KOPT-K1 (cell line): ENCODE measurements at regions not wholly inside any gene's neighbourhood (a gene's known extent, or its start where the extent isn't known, plus 50 kb on each side); places are given as distances from the start of the nearest gene placed in this dataset.

Experiments used
- H3K27ac ChIP-seq: fragments of 200-600 bp; sonication (generic); 2 replicates; pipeline ENCODE4 v1.5.1; 2016; ENCODE audit warnings: antibody characterized with exemption, mild to moderate bottlenecking, low read depth, low read length; ENCODE audit not compliant: poor library complexity, severe bottlenecking
- H3K36me3 ChIP-seq: fragments of 200-600 bp; sonication (generic); 2 replicates; pipeline ENCODE4 v1.5.1; 2017; ENCODE audit warnings: antibody characterized with exemption, mild to moderate bottlenecking, low read length, moderate library complexity; ENCODE audit not compliant: insufficient read depth
- H3K9me3 ChIP-seq: fragments of 200-600 bp; sonication (generic); 2 replicates; pipeline ENCODE4 v1.5.1; 2017; ENCODE audit warnings: antibody characterized with exemption, low read length, mild to moderate bottlenecking; ENCODE audit not compliant: insufficient read depth, poor library complexity, severe bottlenecking

DNA sequence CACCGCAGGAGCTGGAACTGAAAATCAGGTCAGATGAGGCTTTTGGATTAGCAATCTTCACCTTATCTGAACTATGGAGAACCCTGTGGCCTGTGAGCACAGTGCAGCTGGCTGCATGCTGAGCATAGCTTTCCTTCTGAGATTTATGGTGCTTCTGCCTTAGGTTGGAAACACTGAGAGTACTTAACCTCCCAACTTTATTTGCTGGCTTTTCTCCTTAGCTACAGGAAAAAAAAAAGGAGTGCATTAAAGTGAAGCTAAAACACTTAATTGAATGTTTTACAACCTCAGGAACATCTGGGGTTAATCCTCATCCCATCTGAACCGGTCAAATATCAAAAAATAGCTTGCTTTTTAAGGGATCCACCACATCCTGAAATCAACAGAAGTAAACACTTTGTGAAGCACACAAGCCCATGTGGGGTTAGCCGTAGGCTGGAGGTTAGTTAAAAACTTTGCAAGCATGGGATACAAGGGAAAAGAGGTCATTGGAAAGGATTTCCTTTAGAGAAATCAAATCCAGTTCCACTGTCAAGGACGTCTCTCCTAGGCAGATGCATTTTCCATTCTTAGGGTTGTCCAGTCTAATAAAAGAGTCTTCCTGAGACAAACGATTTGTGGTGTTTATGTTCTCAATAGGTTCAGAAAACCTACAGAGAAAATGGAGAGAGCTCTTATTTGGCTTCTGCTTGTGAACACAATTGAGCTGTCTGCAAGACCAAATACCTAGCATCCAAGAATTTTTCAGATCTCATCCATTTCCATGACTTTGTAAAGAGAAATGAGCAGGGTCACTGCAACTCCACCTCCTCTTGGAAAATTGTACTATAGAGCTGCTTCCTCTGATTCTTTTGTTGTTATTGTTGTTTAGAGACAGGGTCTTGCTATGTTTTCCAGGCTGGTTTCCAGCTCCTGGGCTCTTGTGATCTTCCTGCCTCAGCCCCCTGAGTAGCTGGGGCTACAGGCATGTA is 470.4 kb upstream of the IGFBP3 start:
- H3K36me3 ChIP-seq: no peaks in the 10 kb centered on the region

GRCh38 chr7:46390042-46390441 is 469.0 kb upstream of the IGFBP3 start:
- Histone ChIP-seq H3K36me3 (no peaks in the 10 kb centered on the region), H3K9me3 (no peaks in the 10 kb centered on the region), H3K27ac (no peak overlapping the region)

More for the DNA sequence above, 470.4 kb upstream of the IGFBP3 start:
- Histone ChIP-seq H3K9me3 (no peaks in the 10 kb centered on the region), H3K27ac (no peak overlapping the region)

DNA sequence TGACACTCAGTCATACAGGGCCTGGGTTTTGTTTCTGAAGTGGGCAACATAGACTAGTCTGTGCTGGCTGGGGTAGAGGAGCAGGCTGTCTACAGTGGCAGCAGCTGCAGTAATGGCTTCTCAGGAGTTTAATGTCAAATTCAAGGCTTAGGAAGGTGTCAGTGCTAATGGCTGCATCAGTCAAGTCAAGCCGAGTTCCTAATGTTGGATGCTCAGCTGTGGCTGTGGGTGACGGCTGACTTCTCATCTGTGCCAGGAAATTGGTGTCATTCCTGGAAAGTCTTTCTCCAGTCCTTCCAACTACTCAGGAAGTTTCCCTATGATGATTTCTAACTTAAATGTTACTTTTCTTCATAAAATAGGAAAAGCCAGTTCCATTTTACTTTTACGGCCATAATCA is 468.1 kb upstream of the IGFBP3 start:
- Histone ChIP-seq H3K36me3 (no peaks in the 10 kb centered on the region), H3K9me3 (no peaks in the 10 kb centered on the region), H3K27ac (no peak overlapping the region)

GRCh38 chr7:46387646-46388045 is 466.6 kb upstream of the IGFBP3 start:
- Histone ChIP-seq H3K36me3 (no peaks in the 10 kb centered on the region), H3K9me3 (no peaks in the 10 kb centered on the region), H3K27ac (no peak overlapping the region)

DNA sequence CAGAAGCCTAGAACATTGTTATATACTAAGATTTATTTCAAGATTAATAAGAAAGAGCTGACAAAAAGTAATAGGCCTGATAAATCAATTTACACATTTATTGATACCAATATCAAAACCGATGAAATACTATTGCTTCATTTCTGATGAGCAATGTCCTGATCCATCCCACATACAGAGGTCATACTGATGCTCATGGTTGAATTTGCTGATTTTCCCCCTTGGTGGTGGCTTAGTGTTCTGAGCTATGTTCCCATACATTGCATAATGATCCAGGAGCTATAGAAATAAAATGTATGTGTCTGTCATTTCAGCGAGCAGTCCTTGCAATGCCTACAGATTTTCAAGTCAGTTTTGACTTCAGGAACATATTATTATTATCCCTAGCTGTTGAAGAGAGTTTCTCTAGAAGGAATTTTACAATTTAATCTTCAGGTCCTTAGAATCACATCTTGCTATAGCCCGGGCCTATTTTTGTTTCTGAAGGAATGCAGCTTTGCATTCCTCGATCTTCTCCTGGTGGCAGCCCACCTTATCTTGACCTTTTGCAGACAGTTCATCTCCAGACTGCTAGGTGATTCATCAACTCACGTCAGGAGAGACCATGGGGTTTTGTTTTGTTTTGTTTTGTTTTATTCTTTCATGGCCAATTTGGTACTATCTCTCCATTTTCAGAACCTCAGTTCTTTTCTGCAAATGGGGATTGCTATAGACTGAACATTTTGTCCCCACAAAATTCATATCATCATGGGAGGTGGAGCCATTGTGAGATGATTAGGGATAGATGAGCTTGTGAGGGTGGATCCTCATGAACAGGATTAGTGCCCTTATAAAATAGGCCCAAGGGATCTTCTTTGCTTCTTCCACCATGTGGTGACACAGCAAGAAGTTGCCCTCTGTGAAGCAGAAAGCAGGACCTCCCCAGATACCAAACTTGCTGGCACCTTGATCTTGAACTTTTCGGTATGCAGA is 465.6 kb upstream of the IGFBP3 start:
- Histone ChIP-seq H3K27ac (no peak overlapping the region), H3K36me3 (no peaks in the 10 kb centered on the region), H3K9me3 (no peaks in the 10 kb centered on the region)

DNA sequence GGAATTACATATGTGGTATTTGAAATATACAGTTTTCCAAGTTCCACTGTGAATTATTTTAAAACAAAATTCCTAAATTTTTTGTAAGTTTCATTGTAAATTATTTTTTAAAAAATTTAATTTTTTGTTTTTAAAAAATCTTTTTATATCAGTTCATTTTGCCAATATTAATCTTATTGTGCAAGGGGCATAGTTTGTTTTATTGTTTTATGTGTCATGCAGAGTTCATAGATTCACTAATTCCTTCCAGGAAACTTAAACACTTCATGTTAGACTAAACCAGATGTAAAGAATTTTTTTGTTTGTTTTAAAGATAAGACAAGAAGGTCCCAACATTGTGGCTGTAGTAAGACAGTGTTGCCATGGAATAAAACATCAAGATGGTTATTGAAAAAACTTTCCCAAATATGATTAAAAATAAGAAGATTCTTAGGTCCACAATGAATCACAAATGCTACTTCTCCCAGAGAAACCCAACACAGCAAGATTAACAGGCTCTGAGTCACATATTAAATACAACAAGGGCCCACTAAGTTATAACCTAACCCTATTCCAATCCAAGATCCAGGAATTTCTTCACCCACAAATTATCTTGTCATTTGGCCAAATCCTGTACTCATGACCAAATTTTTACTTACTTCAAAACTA is 464.7 kb upstream of the IGFBP3 start:
- no peaks in the 10 kb centered on the region for H3K36me3 ChIP-seq
- H3K9me3 ChIP-seq: no peaks in the 10 kb centered on the region
- no peak overlapping the region for H3K27ac ChIP-seq

DNA sequence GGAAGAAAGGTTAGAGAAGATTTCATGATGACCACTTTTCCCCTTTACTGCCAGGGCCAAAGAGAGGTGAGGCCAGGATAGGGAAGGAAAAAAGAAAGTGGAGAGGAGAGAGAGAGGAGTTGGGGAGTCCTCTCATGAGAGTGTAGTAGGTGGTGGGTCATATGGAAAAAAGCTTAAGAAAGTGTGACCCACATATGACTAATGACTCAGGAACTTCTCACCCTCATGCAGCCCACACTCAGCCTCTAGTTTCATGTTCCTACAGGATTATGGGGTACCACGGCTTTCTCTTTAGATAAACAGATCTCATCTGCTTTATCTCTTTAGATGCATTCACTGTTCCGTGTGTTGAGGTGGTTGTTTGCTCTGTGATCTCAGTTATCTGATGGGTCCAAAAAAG is 462.5 kb upstream of the IGFBP3 start:
- Histone ChIP-seq H3K36me3 (no peaks in the 10 kb centered on the region), H3K27ac (no peak overlapping the region), H3K9me3 (no peaks in the 10 kb centered on the region)

GRCh38 chr7:46369933-46370654 is 449.0 kb upstream of the IGFBP3 start:
- Histone ChIP-seq H3K36me3 (no peaks in the 10 kb centered on the region), H3K9me3 (no peaks in the 10 kb centered on the region), H3K27ac (no peak overlapping the region)

DNA sequence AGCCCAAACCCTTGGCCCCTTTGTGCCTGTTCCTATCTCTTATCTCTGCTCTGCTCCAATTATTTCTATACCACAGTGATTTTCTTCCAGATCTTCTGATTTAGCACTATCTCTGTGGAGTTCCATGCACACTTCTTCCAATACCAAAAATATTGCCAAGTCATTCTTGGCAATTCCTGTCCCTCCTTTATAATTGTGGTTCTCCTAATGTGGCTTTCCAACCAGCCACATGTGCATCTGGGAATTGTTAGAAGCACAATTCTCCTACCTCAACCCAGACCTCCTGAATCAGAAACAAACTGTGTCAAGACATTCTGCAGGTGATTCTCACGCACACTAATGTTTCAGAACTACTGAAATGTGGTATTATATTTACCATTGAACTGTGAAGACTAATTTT is 447.8 kb upstream of the IGFBP3 start:
- H3K27ac ChIP-seq: no peak overlapping the region
- no peaks in the 10 kb centered on the region for H3K36me3 ChIP-seq
- H3K9me3 ChIP-seq: no peaks in the 10 kb centered on the region

GRCh38 chr7:46366526-46366925 is 445.5 kb upstream of the IGFBP3 start:
- Histone ChIP-seq H3K36me3 (no peaks in the 10 kb centered on the region), H3K9me3 (no peaks in the 10 kb centered on the region), H3K27ac (no peak overlapping the region)

DNA sequence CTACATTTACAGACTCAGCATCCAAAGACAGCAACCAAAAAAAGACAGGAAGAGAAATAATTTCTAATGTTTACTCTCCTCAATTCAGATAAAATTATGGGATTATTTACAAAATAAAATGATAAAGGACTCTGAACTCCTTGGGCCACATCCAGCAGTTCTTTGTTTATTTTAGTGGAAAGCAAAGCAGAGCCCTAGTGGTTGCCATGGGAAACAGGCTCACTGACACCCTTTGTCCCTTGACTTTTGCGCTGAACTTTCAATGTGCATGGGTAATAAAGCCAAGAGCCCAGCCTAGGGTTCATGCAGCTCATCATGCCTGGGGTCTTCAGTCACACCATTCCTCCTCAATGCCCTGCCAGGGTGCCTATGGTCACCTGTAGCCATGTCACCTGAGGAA is 442.6 kb upstream of the IGFBP3 start:
- no peak overlapping the region for H3K27ac ChIP-seq
- H3K9me3 ChIP-seq: no peaks in the 10 kb centered on the region
- no peaks in the 10 kb centered on the region for H3K36me3 ChIP-seq

GRCh38 chr7:46360811-46361210 is 439.7 kb upstream of the IGFBP3 start:
- Histone ChIP-seq H3K36me3 (no peaks in the 10 kb centered on the region), H3K9me3 (no peaks in the 10 kb centered on the region), H3K27ac (no peak overlapping the region)

- no peaks in the 10 kb centered on the region for H3K36me3 ChIP-seq
- H3K27ac ChIP-seq: no peak overlapping the region
- no peaks in the 10 kb centered on the region for H3K9me3 ChIP-seq
These were observed 439.2 kb upstream of the IGFBP3 start for GRCh38 chr7:46360296-46360695.

- no peaks in the 10 kb centered on the region for H3K36me3 ChIP-seq
- H3K9me3 ChIP-seq: no peaks in the 10 kb centered on the region
- H3K27ac ChIP-seq: no peak overlapping the region
These were observed 436.8 kb upstream of the IGFBP3 start for GRCh38 chr7:46357851-46358250.
